ENCODE measurements at regions not wholly inside any gene's neighbourhood (a gene's known extent, or its start where the extent isn't known, plus 50 kb on each side); places are given as distances from the start of the nearest gene placed in this dataset.

DNA sequence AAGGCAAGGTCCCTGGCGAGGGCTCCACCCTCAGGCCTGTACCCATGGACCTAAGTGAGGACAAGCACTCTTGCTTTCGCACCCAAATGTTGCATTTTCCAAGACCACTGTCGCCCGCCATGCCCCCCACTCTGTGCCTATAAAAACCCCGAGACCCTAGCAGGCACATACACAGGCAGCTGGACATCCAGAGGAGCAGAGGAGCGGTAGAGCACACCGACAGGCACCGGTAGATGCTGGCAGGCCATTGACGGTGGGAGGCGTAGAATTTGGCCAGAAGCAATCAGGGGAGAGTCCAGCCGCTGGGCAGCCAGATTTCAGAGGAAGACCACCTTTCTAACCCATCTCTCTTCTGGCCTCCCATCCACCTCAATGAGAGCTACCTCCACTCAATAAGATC lies 715.2 kb upstream of the AADAT start:
- H2BK12ac ChIP-seq (ENCODE audit: low read depth, low read length) = no peak overlapping the region
- H4K5ac ChIP-seq (ENCODE audit: insufficient read length, low read depth, low read length) = no peak overlapping the region
- no peak for TF ChIP-seq EZH2 (IDR thresholded peaks at IDR 0.05; ENCODE audit: low read depth, low read length, severe bottlenecking)
- no peak for TF ChIP-seq MAFK (IDR thresholded peaks at IDR 0.05; ENCODE audit: low read depth, low read length)
- no peak for TF ChIP-seq GABPA (IDR thresholded peaks at IDR 0.05; ENCODE audit: borderline replicate concordance, insufficient read depth, low read length)
- TF ChIP-seq PHF8 (conservative IDR thresholded peaks at IDR 0.05; ENCODE audit: low read depth, low read length) = no peak
- TF ChIP-seq KDM1A (IDR thresholded peaks at IDR 0.05; ENCODE audit: borderline replicate concordance, low read length) = no peak
- no peak for TF ChIP-seq SIRT6 (IDR thresholded peaks at IDR 0.05; ENCODE audit: low read length)
- no peak for TF ChIP-seq CHD2 (IDR thresholded peaks at IDR 0.05; ENCODE audit: low read length)
- no peak for TF ChIP-seq NANOG (IDR thresholded peaks at IDR 0.05; ENCODE audit: insufficient read depth, low read depth, low read length, poor library complexity, severe bottlenecking)
- TF ChIP-seq JUN (IDR thresholded peaks at IDR 0.05; ENCODE audit: low read depth, low read length) = no peak
- no peak for TF ChIP-seq CEBPB (IDR thresholded peaks at IDR 0.05; ENCODE audit: low read depth, low read length)
- TF ChIP-seq CTBP2 (IDR thresholded peaks at IDR 0.05; ENCODE audit: borderline replicate concordance, insufficient read depth, insufficient read length, low read length) = no peak
- TF ChIP-seq CBX5 (IDR thresholded peaks at IDR 0.05; ENCODE audit: low read depth, low read length) = no peak
- TF ChIP-seq POU5F1 (IDR thresholded peaks at IDR 0.05; ENCODE audit: low read depth, low read length) = no peak
- TF ChIP-seq SP1 (IDR thresholded peaks at IDR 0.05; ENCODE audit: low read depth, low read length) = no peak
- TF ChIP-seq EP300 (IDR thresholded peaks at IDR 0.05; ENCODE audit: borderline replicate concordance in 1 of 2, low read depth in 2 of 2, low read length in 2 of 2) = no peak
- no peak overlapping the region for H3K9ac ChIP-seq (replicated peaks in 1 of 4; ENCODE audit: extremely low read depth in 1 of 4, low read depth in 3 of 4, low read length in 3 of 4)
- no peak overlapping the region for H3K4me2 ChIP-seq (ENCODE audit: insufficient read depth in 1 of 2, low read depth in 2 of 2, low read length in 2 of 2)
- no peak overlapping the region for H4K8ac ChIP-seq (ENCODE audit: extremely low read depth, insufficient read depth, low read length)
- H3K14ac ChIP-seq (ENCODE audit: insufficient read length) = no peak overlapping the region
- no peaks in the 10 kb centered on the region for H3K4me1 ChIP-seq (replicated peaks in 1 of 4; ENCODE audit: control insufficient read depth in 3 of 4, insufficient read depth in 4 of 4, low read length in 3 of 4)
- no peak overlapping the region for H2BK15ac ChIP-seq (ENCODE audit: low read length)
- no peaks in the 10 kb centered on the region for H3K9me3 ChIP-seq (ENCODE audit: insufficient read depth in 2 of 2, low read depth in 1 of 2, low read length in 1 of 2)
- H3K27me3 ChIP-seq (replicated peaks in 1 of 4; ENCODE audit: control insufficient read depth in 3 of 4, extremely low read depth in 1 of 4, insufficient read depth in 3 of 4, low read length in 3 of 4) = no peaks in the 10 kb centered on the region
- CTCF ChIA-PET (ENCODE audit: partially characterized antibody) = no interaction called here
- H2AK5ac ChIP-seq (ENCODE audit: low read depth, low read length) = no peak overlapping the region
- H3K18ac ChIP-seq (ENCODE audit: extremely low read depth, low read length) = no peak overlapping the region
- no peak overlapping the region for H3K23ac ChIP-seq (ENCODE audit: insufficient read length)
- H4K91ac ChIP-seq (replicated peaks; ENCODE audit: insufficient read length, low read length) = no peak overlapping the region
- no peak overlapping the region for H3K4me3 ChIP-seq (ENCODE audit: extremely low read depth in 1 of 4, insufficient read depth in 2 of 4, low read depth in 3 of 4, low read length in 4 of 4)
- DNase-seq (ENCODE audit: low read depth in 1 of 2, low spot score in 2 of 2) (no peak), FAIRE-seq (no peak)
- no peak overlapping the region for H2BK120ac ChIP-seq (replicated peaks; ENCODE audit: low read depth, low read length)
- H3K23me2 ChIP-seq (ENCODE audit: low read depth, low read length) = no peaks in the 10 kb centered on the region
- no peak overlapping the region for H2BK20ac ChIP-seq (ENCODE audit: low read length)
- H3K79me2 ChIP-seq (ENCODE audit: control insufficient read depth in 1 of 2, insufficient read depth in 2 of 2, low read length in 2 of 2) = no peaks in the 10 kb centered on the region
- H2AFZ ChIP-seq (ENCODE audit: low read length) = peak overlapping the region; percentile 76; the same call in 1 of the 2 replicates
- no peaks in the 10 kb centered on the region for H4K20me1 ChIP-seq (replicated peaks in 1 of 2; ENCODE audit: control insufficient read depth in 1 of 2, insufficient read depth in 2 of 2, low read length in 2 of 2)
- H2BK5ac ChIP-seq (ENCODE audit: low read depth, low read length) = no peak overlapping the region
- H3K27ac ChIP-seq (ENCODE audit: low read depth, low read length) = no peak overlapping the region
- POLR2A ChIA-PET (ENCODE audit: partially characterized antibody) = no interaction called here
- no peaks in the 10 kb centered on the region for H3K79me1 ChIP-seq (ENCODE audit: low read depth, low read length)
- H3K56ac ChIP-seq (replicated peaks; ENCODE audit: insufficient read length, low read depth, low read length) = no peak overlapping the region
- 97% methylated on average over 11 of the region's 11 CpGs; no CpG with 5 or more reads in 1 of the 2 experiments for WGBS, 2 experiments (ENCODE audit: extremely low coverage in 1 of 2, insufficient coverage in 1 of 2, insufficient read length in 1 of 2, insufficient replicate concordance in 2 of 2, low coverage in 1 of 2, low lambda C conversion rate in 2 of 2, missing lambda C conversion rate in 1 of 2)
- H3K4ac ChIP-seq (replicated peaks; ENCODE audit: insufficient read length, low read depth, low read length) = no peak overlapping the region
- no peaks in the 10 kb centered on the region for H3K36me3 ChIP-seq (ENCODE audit: control insufficient read depth in 2 of 4, insufficient read depth in 4 of 4, low read length in 3 of 4)
